ENCODE measurements at regions not wholly inside any gene's neighbourhood (a gene's known extent, or its start where the extent isn't known, plus 50 kb on each side); places are given as distances from the start of the nearest gene placed in this dataset.

GRCh38 chr13:73708393-73708985, 425.7 kb downstream of the KLF12 start:
- H3K9me3 ChIP-seq (ENCODE audit: low read length): no peaks in the 10 kb centered on the region
- H3K9ac ChIP-seq (ENCODE audit: low read length): no peak overlapping the region
- H3F3A ChIP-seq (ENCODE audit: insufficient read depth, low read length): no peaks in the 10 kb centered on the region
- no peak overlapping the region for H3K4me2 ChIP-seq (ENCODE audit: low read length)
- H4K20me1 ChIP-seq (ENCODE audit: insufficient read depth, low read length): no peaks in the 10 kb centered on the region
- peaks cover 4% of the 10 kb centered on the region; the same call in 1 of the 2 replicates for H3K36me3 ChIP-seq (ENCODE audit: insufficient read depth, low read length)
- H3K4me3 ChIP-seq (ENCODE audit: low read depth, low read length, poor library complexity, severe bottlenecking): no peak overlapping the region
- H3K79me2 ChIP-seq (ENCODE audit: insufficient read depth, low read length): no peaks in the 10 kb centered on the region
- H3K9me2 ChIP-seq (ENCODE audit: low read depth, low read length): no peaks in the 10 kb centered on the region
- H3K27ac ChIP-seq (ENCODE audit: low read depth, low read length, poor library complexity, severe bottlenecking): no peak overlapping the region
- H3K27me3 ChIP-seq (ENCODE audit: insufficient read depth, low read length): no peaks in the 10 kb centered on the region
- TF ChIP-seq EZH2 (IDR thresholded peaks at IDR 0.05; ENCODE audit: borderline replicate concordance, low read length) (no peak), CTCF (IDR thresholded peaks at IDR 0.05; ENCODE audit: low read length) (peak; percentile 98)
- no peaks in the 10 kb centered on the region for H3K4me1 ChIP-seq (ENCODE audit: insufficient read depth, low read length, severe bottlenecking)
- H2AFZ ChIP-seq (ENCODE audit: low read length): no peak overlapping the region

DNA sequence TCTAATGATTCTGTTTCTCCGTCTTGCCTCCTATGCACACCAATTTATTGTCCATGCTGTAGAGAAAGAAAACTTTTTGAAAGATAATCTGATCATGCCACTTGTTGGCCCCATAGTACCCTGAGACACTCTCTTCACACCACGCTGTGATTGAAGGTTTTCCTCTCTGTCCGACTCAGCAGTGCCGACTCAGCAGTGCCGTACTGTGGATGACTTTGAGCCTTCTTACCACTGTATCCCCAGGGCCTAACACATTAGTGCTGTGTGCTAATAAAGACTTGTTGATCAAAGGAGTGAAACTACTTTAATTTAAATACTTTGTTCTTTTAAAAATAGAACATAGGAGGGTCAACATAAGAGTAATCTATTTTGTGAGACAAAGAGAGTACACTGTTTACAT, 429.6 kb downstream of the KLF12 start:
- no peak overlapping the region for H3K4me2 ChIP-seq (ENCODE audit: low read length)
- H3K9me2 ChIP-seq (ENCODE audit: low read depth, low read length): no peaks in the 10 kb centered on the region
- no peaks in the 10 kb centered on the region for H3K27me3 ChIP-seq (ENCODE audit: insufficient read depth, low read length)

DNA sequence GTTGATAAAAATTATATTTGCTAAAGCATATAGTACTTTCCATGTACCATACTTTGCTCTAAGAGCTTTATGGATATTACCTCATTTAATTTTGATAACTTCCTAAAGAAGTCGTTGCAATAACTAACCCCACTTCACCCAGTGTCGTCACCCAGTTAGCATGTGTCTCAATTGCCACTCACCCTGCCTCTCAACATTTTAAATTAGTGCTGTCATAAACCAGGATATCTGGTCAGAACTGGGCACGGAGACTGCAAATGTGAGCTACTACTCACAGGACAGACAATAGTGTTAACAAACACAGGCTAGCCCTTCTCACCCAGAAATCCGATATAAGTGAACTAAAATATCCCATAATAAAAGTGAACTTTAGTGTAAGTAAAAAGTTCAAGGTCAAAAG, 430.6 kb downstream of the KLF12 start:
- Histone ChIP-seq H3K4me3 (ENCODE audit: low read depth, low read length, poor library complexity, severe bottlenecking) (no peak overlapping the region), H3K9me2 (ENCODE audit: low read depth, low read length) (no peaks in the 10 kb centered on the region), H4K20me1 (ENCODE audit: insufficient read depth, low read length) (no peaks in the 10 kb centered on the region), H3K9me3 (ENCODE audit: low read length) (no peaks in the 10 kb centered on the region), H3K4me1 (ENCODE audit: insufficient read depth, low read length, severe bottlenecking) (peaks cover 20% of the 10 kb centered on the region), H3K4me2 (ENCODE audit: low read length) (no peak overlapping the region), H3K27me3 (ENCODE audit: insufficient read depth, low read length) (no peaks in the 10 kb centered on the region), H3K27ac (ENCODE audit: low read depth, low read length, poor library complexity, severe bottlenecking) (no peak overlapping the region), H3K9ac (ENCODE audit: low read length) (no peak overlapping the region), H3F3A (ENCODE audit: insufficient read depth, low read length) (no peaks in the 10 kb centered on the region), H3K79me2 (ENCODE audit: insufficient read depth, low read length) (no peaks in the 10 kb centered on the region), H3K36me3 (ENCODE audit: insufficient read depth, low read length) (no peaks in the 10 kb centered on the region), H2AFZ (ENCODE audit: low read length) (no peak overlapping the region)
- no peak for TF ChIP-seq CTCF (IDR thresholded peaks at IDR 0.05; ENCODE audit: low read length)
- no peak for TF ChIP-seq EZH2 (IDR thresholded peaks at IDR 0.05; ENCODE audit: borderline replicate concordance, low read length)

More for the DNA sequence above, 429.6 kb downstream of the KLF12 start:
- H3F3A ChIP-seq (ENCODE audit: insufficient read depth, low read length): no peaks in the 10 kb centered on the region
- H3K27ac ChIP-seq (ENCODE audit: low read depth, low read length, poor library complexity, severe bottlenecking): no peak overlapping the region
- TF ChIP-seq CTCF (IDR thresholded peaks at IDR 0.05; ENCODE audit: low read length) (no peak), EZH2 (IDR thresholded peaks at IDR 0.05; ENCODE audit: borderline replicate concordance, low read length) (no peak)
- no peaks in the 10 kb centered on the region for H3K79me2 ChIP-seq (ENCODE audit: insufficient read depth, low read length)
- H3K4me1 ChIP-seq (ENCODE audit: insufficient read depth, low read length, severe bottlenecking): peaks cover 20% of the 10 kb centered on the region
- H3K36me3 ChIP-seq (ENCODE audit: insufficient read depth, low read length): no peaks in the 10 kb centered on the region
- H4K20me1 ChIP-seq (ENCODE audit: insufficient read depth, low read length): no peaks in the 10 kb centered on the region
- no peak overlapping the region for H2AFZ ChIP-seq (ENCODE audit: low read length)
- no peaks in the 10 kb centered on the region for H3K9me3 ChIP-seq (ENCODE audit: low read length)
- H3K9ac ChIP-seq (ENCODE audit: low read length): no peak overlapping the region
- H3K4me3 ChIP-seq (ENCODE audit: low read depth, low read length, poor library complexity, severe bottlenecking): no peak overlapping the region
